CD4-positive, alpha-beta memory T cell (primary cell): ENCODE measurements at regions not wholly inside any gene's neighbourhood (a gene's known extent, or its start where the extent isn't known, plus 50 kb on each side); places are given as distances from the start of the nearest gene placed in this dataset.
"Not testable (repeated sequence)": the region's sequence is repeated elsewhere in the genome, so short reads cannot be mapped to it uniquely, and the experiment has no call there.

Experiments used
- CTCF ChIA-PET: fragments of 350-600 bp; sonication (Branson Sonifier 250); formaldehyde crosslinking; loops from one replicate; lab custom pipeline; 2021; ENCODE audit warnings: inconsistent platforms; ENCODE audit not compliant: partially characterized antibody; lab: Charles Lee
- POLR2A ChIA-PET: fragments of 350-600 bp; sonication (Branson Sonifier 250); formaldehyde crosslinking; loops from one replicate; lab custom pipeline; 2021; ENCODE audit not compliant: partially characterized antibody; lab: Charles Lee
- DNase-seq, 5 donors: peaks; one replicate each; pipeline versions ENCODE4 v3.0.0 to v3.0.0-alpha.2; 2020 to 2022; ENCODE audit warnings: mixed read lengths in 1 of 5
- H3K27ac ChIP-seq: one replicate; pipeline ENCODE4 v1.7.0; 2013; ENCODE audit warnings: low read depth, low read length
- H3K27me3 ChIP-seq: 2 replicates; pipeline ENCODE4 v1.7.0; 2013; ENCODE audit warnings: mild to moderate bottlenecking, low read length, moderate library complexity; ENCODE audit not compliant: insufficient read depth
- H3K36me3 ChIP-seq: 2 replicates; pipeline ENCODE4 v1.7.0; 2013; ENCODE audit warnings: mild to moderate bottlenecking, low read length, moderate library complexity; ENCODE audit not compliant: insufficient read depth
- H3K4me1 ChIP-seq: 2 replicates; pipeline ENCODE4 v1.7.0; 2013; ENCODE audit warnings: mild to moderate bottlenecking, low read length, moderate library complexity; ENCODE audit not compliant: insufficient read depth
- H3K4me3 ChIP-seq, 2 donors: one replicate each; pipeline ENCODE4 v1.7.0; 2013; ENCODE audit warnings: low read length in 2 of 2, mild to moderate bottlenecking in 1 of 2
- H3K9me3 ChIP-seq, 2 donors: one replicate each; pipeline ENCODE4 v1.7.0; 2013; ENCODE audit warnings: low read length in 2 of 2, control low read depth in 1 of 2; ENCODE audit not compliant: control insufficient read depth in 1 of 2
- H3K27ac Mint-ChIP-seq, 7 donors: one replicate each; pipeline ENCODE4 v1.8.0; 2020 to 2021; ENCODE audit warnings: mixed read lengths in 7 of 7, mild to moderate bottlenecking in 6 of 7, inconsistent platforms in 3 of 7, moderate library complexity in 3 of 7
- H3K27me3 Mint-ChIP-seq, 2 donors: one replicate each; pipeline ENCODE4 v1.8.0; 2020 to 2021; ENCODE audit warnings: mixed read lengths in 2 of 2
- H3K36me3 Mint-ChIP-seq, 2 donors: one replicate each; pipeline ENCODE4 v1.8.0; 2020 to 2021; ENCODE audit warnings: mixed read lengths in 2 of 2, inconsistent platforms in 1 of 2, mild to moderate bottlenecking in 1 of 2
- H3K4me1 Mint-ChIP-seq, 4 donors: one replicate each; pipeline ENCODE4 v1.8.0; 2020 to 2021; ENCODE audit warnings: mixed read lengths in 4 of 4, mild to moderate bottlenecking in 1 of 4
- H3K4me3 Mint-ChIP-seq, 8 donors: one replicate each; pipeline ENCODE4 v1.8.0; 2020 to 2021; ENCODE audit warnings: mixed read lengths in 8 of 8, mild to moderate bottlenecking in 7 of 8, moderate library complexity in 6 of 8, inconsistent platforms in 3 of 8
- H3K9me3 Mint-ChIP-seq, 8 donors: one replicate each; pipeline ENCODE4 v1.8.0; 2020 to 2021; ENCODE audit warnings: mixed read lengths in 8 of 8, mild to moderate bottlenecking in 5 of 8, inconsistent platforms in 3 of 8, moderate library complexity in 1 of 8
- intact Hi-C: fragments of 100-400 bp; cut with micrococcal nuclease; formaldehyde crosslinking; loops from one replicate; pipeline ENCODE4 v1.15.1; 2023

DNA sequence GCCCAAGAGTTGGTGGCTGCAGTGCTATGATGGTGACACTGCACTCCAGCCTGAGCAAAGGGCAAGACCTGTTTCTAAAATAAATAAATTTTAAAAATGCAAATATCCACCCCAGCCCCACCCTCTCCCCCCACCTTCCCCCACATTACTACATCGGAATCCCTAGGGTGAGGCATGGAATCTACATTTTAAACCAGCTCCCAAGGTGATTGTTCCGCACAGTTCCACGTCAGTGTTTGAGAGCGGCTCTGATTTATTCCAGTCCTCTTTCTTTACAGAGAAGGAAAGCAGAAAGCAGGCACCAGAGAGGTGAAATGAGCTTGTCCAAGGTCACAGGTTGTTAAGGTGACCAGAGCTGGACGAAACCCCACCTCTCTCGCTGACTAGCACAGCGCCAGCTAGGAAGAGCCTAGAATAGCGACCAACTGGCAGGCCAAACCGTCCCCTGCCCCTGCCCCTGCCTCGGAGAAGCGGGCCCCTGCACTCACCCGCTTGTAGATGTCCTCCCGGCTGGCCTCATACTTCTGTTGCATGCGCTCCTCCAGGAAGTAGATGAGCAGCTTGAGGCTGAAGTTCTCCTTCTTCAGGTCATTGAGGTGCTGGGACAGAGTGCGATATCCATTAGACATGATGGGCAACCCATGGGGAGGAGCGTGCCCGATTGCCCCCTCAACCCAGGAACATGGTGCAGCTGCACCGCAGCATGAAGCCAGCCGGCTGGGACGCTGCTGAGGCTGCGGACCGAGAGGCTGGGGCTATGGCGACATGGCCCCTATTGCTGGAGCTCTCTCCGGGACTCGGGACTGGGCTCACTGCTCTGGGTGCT, 103.7 kb upstream of the NBPF26 start:
- H3K36me3 Mint-ChIP-seq, H3K9me3 Mint-ChIP-seq, H3K4me1 Mint-ChIP-seq, H3K27me3 Mint-ChIP-seq, H3K27me3 ChIP-seq, H3K27ac ChIP-seq, H3K4me1 ChIP-seq, H3K36me3 ChIP-seq, CTCF ChIA-PET, H3K9me3 ChIP-seq, H3K4me3 ChIP-seq, H3K27ac Mint-ChIP-seq, H3K4me3 Mint-ChIP-seq, POLR2A ChIA-PET, intact Hi-C loops, DNase-seq: not testable (repeated sequence)

DNA sequence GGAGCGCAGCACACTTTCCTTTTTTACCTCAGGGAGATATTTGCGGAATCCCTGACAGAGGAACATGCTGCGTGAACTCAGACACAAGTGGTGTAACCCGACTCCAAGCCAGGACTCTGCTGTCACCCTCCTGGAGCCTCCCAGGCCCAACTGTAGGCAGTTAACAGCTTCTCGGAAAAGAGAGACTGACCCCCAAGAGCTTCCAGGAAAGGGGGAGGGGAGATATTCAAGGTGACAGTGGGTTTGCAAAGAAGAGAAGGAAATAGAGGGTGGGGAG, 103.1 kb upstream of the NBPF26 start:
- intact Hi-C loops, H3K4me3 Mint-ChIP-seq, CTCF ChIA-PET: not testable (repeated sequence)

DNA sequence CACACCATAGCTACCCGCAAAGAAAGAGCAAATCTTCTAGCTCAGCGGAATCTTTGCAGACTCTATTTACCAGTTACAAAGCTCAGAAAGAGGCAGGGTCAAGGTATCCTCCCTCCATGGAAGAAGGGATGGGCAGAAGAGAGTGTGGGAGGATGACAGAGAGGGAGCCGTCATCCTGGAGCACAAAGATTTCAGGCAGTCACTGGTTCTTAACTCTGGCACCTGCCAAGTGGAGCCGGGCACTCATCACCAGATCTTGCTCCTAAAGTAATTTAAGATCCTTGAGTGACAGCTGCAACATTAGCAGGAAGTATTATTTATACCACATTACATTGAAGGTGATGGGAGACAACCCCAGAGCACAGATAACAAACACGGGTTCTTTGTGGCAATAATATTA, 102.5 kb upstream of the NBPF26 start:
- POLR2A ChIA-PET, H3K9me3 ChIP-seq, H3K27me3 ChIP-seq, H3K4me3 Mint-ChIP-seq, H3K4me1 Mint-ChIP-seq, H3K27me3 Mint-ChIP-seq, CTCF ChIA-PET, H3K36me3 ChIP-seq, H3K27ac Mint-ChIP-seq, H3K27ac ChIP-seq, H3K4me1 ChIP-seq, H3K36me3 Mint-ChIP-seq, H3K9me3 Mint-ChIP-seq, DNase-seq, intact Hi-C loops, H3K4me3 ChIP-seq: not testable (repeated sequence)

More for the DNA sequence above, 103.1 kb upstream of the NBPF26 start:
- H3K4me3 ChIP-seq, H3K27ac Mint-ChIP-seq, H3K9me3 ChIP-seq, H3K9me3 Mint-ChIP-seq, H3K36me3 Mint-ChIP-seq, H3K4me1 Mint-ChIP-seq, H3K4me1 ChIP-seq, H3K27me3 Mint-ChIP-seq, H3K27ac ChIP-seq, H3K27me3 ChIP-seq, POLR2A ChIA-PET, DNase-seq, H3K36me3 ChIP-seq: not testable (repeated sequence)

DNA sequence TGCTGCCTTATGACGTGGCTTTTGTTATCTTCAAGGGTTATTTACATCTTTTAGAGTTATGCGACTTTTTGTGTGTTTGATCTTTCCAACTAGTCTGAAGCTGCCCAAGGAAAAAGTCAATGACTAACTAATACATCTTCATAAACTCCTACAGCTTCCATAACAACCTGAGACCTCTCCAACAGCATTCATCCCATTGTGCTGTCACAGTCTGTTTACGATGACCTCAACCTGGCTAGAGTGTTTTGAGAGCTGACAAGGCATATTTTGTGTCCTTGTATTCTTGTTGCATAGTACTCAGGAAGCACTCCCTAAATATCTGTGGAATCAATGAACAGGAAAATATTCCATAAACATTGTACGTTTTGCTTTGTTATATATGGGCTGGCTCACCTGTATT, 100.2 kb upstream of the NBPF26 start:
- intact Hi-C loops, H3K4me1 Mint-ChIP-seq, H3K9me3 Mint-ChIP-seq, DNase-seq, H3K27me3 ChIP-seq, H3K9me3 ChIP-seq, H3K4me3 ChIP-seq, H3K27ac ChIP-seq, H3K36me3 Mint-ChIP-seq, POLR2A ChIA-PET, H3K36me3 ChIP-seq, H3K4me1 ChIP-seq, H3K27ac Mint-ChIP-seq, H3K4me3 Mint-ChIP-seq, H3K27me3 Mint-ChIP-seq, CTCF ChIA-PET: not testable (repeated sequence)

DNA sequence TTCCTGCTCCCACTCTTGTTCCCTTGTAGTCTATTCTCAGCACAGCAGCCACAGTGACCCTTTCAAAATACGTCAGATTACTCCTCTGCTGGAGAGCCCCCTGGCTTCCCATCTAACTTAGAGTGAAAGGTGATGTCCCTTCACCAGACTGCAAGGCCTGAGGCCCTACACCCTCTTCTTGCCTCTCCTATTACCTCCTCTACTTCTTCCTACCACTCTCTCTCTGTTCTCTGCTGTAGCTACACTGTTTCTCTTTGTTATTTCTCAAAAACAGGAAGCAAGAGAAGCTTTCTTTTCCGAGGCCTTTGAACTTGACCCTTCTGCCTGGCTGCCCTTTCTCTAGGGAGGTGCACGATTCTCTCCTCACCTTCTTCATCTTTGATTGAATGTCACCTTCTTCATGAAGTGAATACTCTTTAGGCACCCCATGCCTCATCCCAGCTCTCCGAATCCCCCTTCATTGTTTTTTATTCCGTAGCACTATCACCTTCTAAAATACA, 99.1 kb upstream of the NBPF26 start:
- H3K4me3 Mint-ChIP-seq, H3K9me3 ChIP-seq, intact Hi-C loops, H3K27me3 Mint-ChIP-seq, H3K36me3 ChIP-seq, CTCF ChIA-PET, H3K4me1 Mint-ChIP-seq, H3K27me3 ChIP-seq, H3K4me3 ChIP-seq, H3K27ac ChIP-seq, POLR2A ChIA-PET, H3K9me3 Mint-ChIP-seq, H3K36me3 Mint-ChIP-seq, H3K4me1 ChIP-seq, DNase-seq: not testable (repeated sequence)
- peak overlapping the region in 3 of 7 donors; percentile 38 to 58 (median 54) for H3K27ac Mint-ChIP-seq

DNA sequence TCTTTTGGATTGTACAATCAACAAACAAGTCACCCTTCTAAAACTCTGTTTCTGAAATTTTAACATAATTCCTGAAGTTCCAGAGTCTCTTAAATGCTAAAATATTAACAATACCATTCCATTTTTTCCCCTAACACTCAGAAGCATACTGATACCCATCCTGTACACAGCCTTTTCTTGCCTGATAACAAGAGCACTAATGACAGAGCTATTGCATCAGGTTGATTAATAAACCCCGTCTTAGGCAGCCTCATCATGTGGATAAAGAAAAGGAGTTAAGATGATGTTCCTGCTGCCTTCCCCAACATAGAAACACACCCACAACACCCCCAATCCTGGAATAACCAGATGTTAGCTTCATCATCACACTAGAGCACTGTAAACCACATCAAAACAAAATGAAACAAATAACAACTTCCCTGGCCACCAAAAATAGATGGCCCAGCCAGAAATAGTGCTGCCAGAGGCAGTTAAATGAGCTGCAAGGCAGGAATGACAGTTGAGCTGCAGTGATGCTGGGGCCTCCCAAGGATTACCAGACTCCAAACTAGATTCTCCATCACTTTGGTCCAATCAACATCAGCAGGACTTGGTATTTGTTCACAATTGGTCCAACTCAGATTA, 93.8 kb upstream of the NBPF26 start:
- H3K27me3 Mint-ChIP-seq, H3K9me3 Mint-ChIP-seq, H3K4me3 Mint-ChIP-seq, DNase-seq, CTCF ChIA-PET, H3K27ac Mint-ChIP-seq, POLR2A ChIA-PET, H3K4me1 ChIP-seq, H3K9me3 ChIP-seq, H3K27ac ChIP-seq, H3K4me1 Mint-ChIP-seq, H3K36me3 ChIP-seq, H3K4me3 ChIP-seq, H3K36me3 Mint-ChIP-seq, H3K27me3 ChIP-seq, intact Hi-C loops: not testable (repeated sequence)

DNA sequence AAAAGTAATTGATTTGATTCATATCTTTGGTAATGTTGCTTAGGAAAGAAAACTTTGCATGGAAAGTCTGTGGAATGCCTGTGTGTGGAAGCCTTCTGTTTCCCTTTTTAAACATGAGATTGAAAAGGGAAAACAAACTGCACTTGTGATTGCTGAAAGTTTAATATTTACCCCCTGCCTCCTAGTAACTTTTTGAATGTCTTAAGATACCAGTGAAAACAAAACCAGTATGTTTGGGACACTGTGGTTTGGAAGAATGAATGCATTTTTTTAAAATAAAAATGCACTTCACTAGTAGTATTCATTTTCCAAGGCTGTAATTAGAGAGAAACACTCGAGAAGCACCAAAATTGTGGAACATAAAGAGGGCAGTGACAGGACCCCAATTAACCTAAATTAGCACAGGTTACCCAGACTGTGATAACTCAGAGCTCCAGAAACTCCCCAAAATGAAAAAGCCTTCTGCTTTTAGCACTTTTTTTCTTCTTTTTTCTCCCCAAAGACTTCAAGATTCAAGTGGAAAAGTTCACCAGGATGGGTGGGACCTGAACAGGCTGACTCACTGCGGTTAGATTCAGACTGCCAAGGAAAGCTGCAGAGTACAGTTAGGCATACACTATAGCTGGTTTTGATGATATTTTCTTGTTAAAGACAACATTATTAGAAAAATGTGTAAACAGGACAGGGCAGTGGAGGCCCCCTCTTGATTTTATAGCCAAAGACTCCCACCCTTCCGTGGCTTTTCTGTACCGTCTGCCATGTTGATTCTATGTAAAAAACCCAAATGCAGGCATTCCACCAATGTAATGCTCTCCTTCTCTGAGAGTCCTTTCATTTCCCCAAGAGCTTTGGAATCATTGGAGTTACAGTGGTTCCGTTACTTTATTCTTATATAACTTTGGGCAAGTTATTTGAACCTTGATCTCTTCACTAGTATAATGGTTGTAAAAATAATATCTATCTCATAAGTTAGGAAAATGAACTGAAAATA, 88.6 kb upstream of the NBPF26 start:
- CTCF ChIA-PET, H3K4me1 ChIP-seq, DNase-seq, H3K4me1 Mint-ChIP-seq, H3K36me3 Mint-ChIP-seq, H3K9me3 Mint-ChIP-seq, intact Hi-C loops, H3K4me3 ChIP-seq, POLR2A ChIA-PET, H3K4me3 Mint-ChIP-seq, H3K27me3 Mint-ChIP-seq, H3K27ac ChIP-seq, H3K36me3 ChIP-seq, H3K27me3 ChIP-seq, H3K27ac Mint-ChIP-seq, H3K9me3 ChIP-seq: not testable (repeated sequence)
